ENCODE measurements at regions not wholly inside any gene's neighbourhood (a gene's known extent, or its start where the extent isn't known, plus 50 kb on each side); places are given as distances from the start of the nearest gene placed in this dataset.

DNA sequence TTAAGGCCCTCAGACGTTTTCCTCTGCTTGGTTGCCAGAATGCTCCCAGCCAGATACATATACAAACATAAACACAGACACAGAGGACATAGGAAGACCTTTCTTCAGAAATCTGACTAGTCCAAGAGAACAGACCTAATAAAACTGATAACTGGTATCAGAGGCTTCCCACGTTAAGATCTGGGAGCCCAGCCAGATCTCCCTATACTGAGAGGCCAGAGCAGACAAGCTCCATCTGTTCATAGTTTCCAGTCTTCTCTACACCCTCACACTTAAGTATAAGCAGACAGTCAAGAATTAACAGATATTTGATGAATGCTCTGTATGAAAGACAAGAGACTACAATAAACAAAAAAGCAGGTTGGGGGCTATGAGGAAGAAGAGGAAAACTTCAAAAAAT lies 240.5 kb upstream of the CHAC2 start:
- TF ChIP-seq POLR2A (IDR thresholded peaks at IDR 0.05; ENCODE audit: low read depth, low read length): no peak
- TF ChIP-seq POLR2AphosphoS5 (IDR thresholded peaks at IDR 0.05; ENCODE audit: low read depth, low read length): no peak
- TF ChIP-seq TAF1 (IDR thresholded peaks at IDR 0.05; ENCODE audit: low read depth, low read length): no peak

All from GM12891 (cell line).